ENCODE measurements at regions not wholly inside any gene's neighbourhood (a gene's known extent, or its start where the extent isn't known, plus 50 kb on each side); places are given as distances from the start of the nearest gene placed in this dataset.
"Not testable (repeated sequence)": the region's sequence is repeated elsewhere in the genome, so short reads cannot be mapped to it uniquely, and the experiment has no call there.

GRCh38 chr2:215794829-215795546 lies 218.4 kb downstream of the MREG start:
- DNase-seq, result peak; percentile 35

- peak; percentile 59 for DNase-seq
These were observed 219.4 kb downstream of the MREG start for GRCh38 chr2:215793747-215794595.

- DNase-seq, result no peak
These were observed 221.8 kb downstream of the MREG start for GRCh38 chr2:215791481-215791937.

GRCh38 chr2:215790523-215791421 lies 222.6 kb downstream of the MREG start:
- peak; percentile 35 for DNase-seq

GRCh38 chr2:215787565-215788178 lies 225.7 kb downstream of the MREG start:
- DNase-seq, result no peak

GRCh38 chr2:215787025-215787424 lies 226.3 kb downstream of the MREG start:
- no peak for DNase-seq

GRCh38 chr2:215784371-215784783 lies 229.0 kb downstream of the MREG start:
- DNase-seq, result peak; percentile 82

GRCh38 chr2:215783640-215784039 lies 229.7 kb downstream of the MREG start:
- not testable (repeated sequence) for DNase-seq

- no peak for DNase-seq
These were observed 230.4 kb downstream of the MREG start for GRCh38 chr2:215782965-215783364.

GRCh38 chr2:215782295-215782694 lies 231.1 kb downstream of the MREG start:
- no peak for DNase-seq

- DNase-seq, result peak; percentile 41
These were observed 232.3 kb downstream of the MREG start for GRCh38 chr2:215780907-215781685.

- DNase-seq, result no peak
These were observed 233.0 kb downstream of the MREG start for GRCh38 chr2:215780313-215780712.

GRCh38 chr2:215779912-215780311 lies 233.4 kb downstream of the MREG start:
- DNase-seq, result no peak

GRCh38 chr2:215777465-215778044 lies 235.8 kb downstream of the MREG start:
- DNase-seq, result peak; percentile 27

GRCh38 chr2:215775106-215775505 lies 238.2 kb downstream of the MREG start:
- no peak for DNase-seq

GRCh38 chr2:215773728-215774127 lies 239.6 kb downstream of the MREG start:
- DNase-seq, result no peak

- DNase-seq, result no peak
These were observed 240.5 kb downstream of the MREG start for GRCh38 chr2:215772634-215773563.

- DNase-seq, result no peak
These were observed 241.3 kb downstream of the MREG start for GRCh38 chr2:215772003-215772402.

- no peak for DNase-seq
These were observed 242.1 kb downstream of the MREG start for GRCh38 chr2:215771241-215771640.

- no peak for DNase-seq
These were observed 242.7 kb downstream of the MREG start for GRCh38 chr2:215770668-215771067.

Measured in tongue (tissue), 1 donor.